PFSK-1 (cell line): ENCODE measurements at regions not wholly inside any gene's neighbourhood (a gene's known extent, or its start where the extent isn't known, plus 50 kb on each side); places are given as distances from the start of the nearest gene placed in this dataset.

ENCODE experiments used
- FOXP2 ChIP-seq: optimal IDR thresholded peaks from 2 replicates; pipeline ENCODE3; 2011; ENCODE audit warnings: borderline replicate concordance, control low read depth, inconsistent platforms; ENCODE audit not compliant: insufficient read depth; ENCODE audit errors: extremely low read length, extremely low read depth
- POLR2AphosphoS5 ChIP-seq: IDR thresholded peaks from 2 replicates; pipeline ENCODE4 v1.6.1; 2012; ENCODE audit warnings: low read depth, mild to moderate bottlenecking, control low read depth, low read length, moderate library complexity
- SIN3A ChIP-seq: IDR thresholded peaks from 2 replicates; pipeline ENCODE4 v1.6.1; 2012; ENCODE audit warnings: mild to moderate bottlenecking, low read length, moderate library complexity, borderline replicate concordance; ENCODE audit not compliant: insufficient read depth
- TAF1 ChIP-seq: IDR thresholded peaks from 2 replicates; pipeline ENCODE4 v1.6.1; 2012; ENCODE audit warnings: low read length, control low read depth, borderline replicate concordance; ENCODE audit not compliant: insufficient read depth
- TF ChIP-seq, protein P1 (sequence below), 2 experiments: IDR thresholded peaks; 2 replicates each; pipeline versions ENCODE4 v1.6.1 to v1.8.0; 2011 to 2012; ENCODE audit warnings: low read depth in 2 of 2, low read length in 2 of 2, control low read depth in 1 of 2, inconsistent platforms in 1 of 2, mild to moderate bottlenecking in 1 of 2, moderate library complexity in 1 of 2; ENCODE audit not compliant: insufficient read depth in 1 of 2

DNA sequence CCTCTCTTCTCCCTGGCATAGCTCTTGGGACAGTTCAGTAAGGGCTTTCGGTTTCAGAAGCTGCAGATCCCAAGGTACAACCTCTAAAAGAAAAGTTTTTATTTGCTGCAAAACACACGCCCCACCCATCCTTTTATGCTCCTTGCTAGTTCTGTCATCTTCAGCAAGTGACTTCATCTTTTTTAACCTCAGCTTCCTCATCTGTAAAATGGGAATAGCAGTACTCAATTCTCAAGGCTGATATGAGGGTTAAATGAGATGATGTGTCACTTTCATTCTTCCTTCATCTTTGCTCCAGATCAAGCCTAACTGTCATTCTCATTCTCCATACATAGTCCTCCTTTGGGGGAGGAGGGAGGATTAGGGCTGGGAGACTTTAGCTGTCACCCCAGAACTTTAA, 90.0 kb upstream of the ALX4 start:
- TF ChIP-seq, protein P1, sequence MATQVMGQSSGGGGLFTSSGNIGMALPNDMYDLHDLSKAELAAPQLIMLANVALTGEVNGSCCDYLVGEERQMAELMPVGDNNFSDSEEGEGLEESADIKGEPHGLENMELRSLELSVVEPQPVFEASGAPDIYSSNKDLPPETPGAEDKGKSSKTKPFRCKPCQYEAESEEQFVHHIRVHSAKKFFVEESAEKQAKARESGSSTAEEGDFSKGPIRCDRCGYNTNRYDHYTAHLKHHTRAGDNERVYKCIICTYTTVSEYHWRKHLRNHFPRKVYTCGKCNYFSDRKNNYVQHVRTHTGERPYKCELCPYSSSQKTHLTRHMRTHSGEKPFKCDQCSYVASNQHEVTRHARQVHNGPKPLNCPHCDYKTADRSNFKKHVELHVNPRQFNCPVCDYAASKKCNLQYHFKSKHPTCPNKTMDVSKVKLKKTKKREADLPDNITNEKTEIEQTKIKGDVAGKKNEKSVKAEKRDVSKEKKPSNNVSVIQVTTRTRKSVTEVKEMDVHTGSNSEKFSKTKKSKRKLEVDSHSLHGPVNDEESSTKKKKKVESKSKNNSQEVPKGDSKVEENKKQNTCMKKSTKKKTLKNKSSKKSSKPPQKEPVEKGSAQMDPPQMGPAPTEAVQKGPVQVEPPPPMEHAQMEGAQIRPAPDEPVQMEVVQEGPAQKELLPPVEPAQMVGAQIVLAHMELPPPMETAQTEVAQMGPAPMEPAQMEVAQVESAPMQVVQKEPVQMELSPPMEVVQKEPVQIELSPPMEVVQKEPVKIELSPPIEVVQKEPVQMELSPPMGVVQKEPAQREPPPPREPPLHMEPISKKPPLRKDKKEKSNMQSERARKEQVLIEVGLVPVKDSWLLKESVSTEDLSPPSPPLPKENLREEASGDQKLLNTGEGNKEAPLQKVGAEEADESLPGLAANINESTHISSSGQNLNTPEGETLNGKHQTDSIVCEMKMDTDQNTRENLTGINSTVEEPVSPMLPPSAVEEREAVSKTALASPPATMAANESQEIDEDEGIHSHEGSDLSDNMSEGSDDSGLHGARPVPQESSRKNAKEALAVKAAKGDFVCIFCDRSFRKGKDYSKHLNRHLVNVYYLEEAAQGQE (IDR thresholded peaks at IDR 0.05; ENCODE audit: insufficient read depth in 1 of 2, low read depth in 2 of 2, low read length in 2 of 2): no peak
- TF ChIP-seq SIN3A: no peak
- TF ChIP-seq POLR2AphosphoS5: no peak
- TF ChIP-seq TAF1: no peak
- TF ChIP-seq FOXP2: no peak
